C4-2B (cell line): ENCODE measurements at regions not wholly inside any gene's neighbourhood (a gene's known extent, or its start where the extent isn't known, plus 50 kb on each side); places are given as distances from the start of the nearest gene placed in this dataset.

Experiments used
- H3K27ac ChIP-seq: fragments of 450-650 bp; 2 replicates; pipeline ENCODE4 v1.5.1; 2017
- CTCF ChIP-seq: fragments of 450-650 bp; conservative IDR thresholded peaks from 2 replicates; pipeline ENCODE4 v1.5.1; 2017; ENCODE audit warnings: mild to moderate bottlenecking
- ZFX ChIP-seq: fragments of 450-650 bp; IDR thresholded peaks from 2 replicates; pipeline ENCODE4 v1.6.1; 2017

- H3K27ac ChIP-seq, result no peak overlapping the region
- TF ChIP-seq CTCF, result no peak
- no peak for TF ChIP-seq ZFX
These were observed 80.0 kb upstream of the SLC34A2 start for GRCh38 chr4:25575611-25576010.

- no peak overlapping the region for H3K27ac ChIP-seq
- TF ChIP-seq ZFX, result no peak
- TF ChIP-seq CTCF, result no peak
These were observed 77.2 kb upstream of the SLC34A2 start for GRCh38 chr4:25578432-25578831.

- no peak overlapping the region for H3K27ac ChIP-seq
- no peak for TF ChIP-seq ZFX
- no peak for TF ChIP-seq CTCF
These were observed 74.8 kb upstream of the SLC34A2 start for GRCh38 chr4:25580633-25581467.

GRCh38 chr4:25585901-25586523, 69.6 kb upstream of the SLC34A2 start:
- no peak overlapping the region for H3K27ac ChIP-seq
- TF ChIP-seq CTCF (no peak), ZFX (no peak)

GRCh38 chr4:25588206-25588605, 67.4 kb upstream of the SLC34A2 start:
- TF ChIP-seq CTCF, result no peak
- TF ChIP-seq ZFX, result no peak
- H3K27ac ChIP-seq, result no peak overlapping the region

GRCh38 chr4:25590171-25590570, 65.5 kb upstream of the SLC34A2 start:
- TF ChIP-seq CTCF (no peak), ZFX (no peak)

GRCh38 chr4:25592736-25593135, 62.9 kb upstream of the SLC34A2 start:
- no peak overlapping the region for H3K27ac ChIP-seq
- no peak for TF ChIP-seq CTCF
- TF ChIP-seq ZFX, result no peak

More at GRCh38 chr4:25590171-25590570, 65.5 kb upstream of the SLC34A2 start:
- no peak overlapping the region for H3K27ac ChIP-seq
